ENCODE measurements at regions not wholly inside any gene's neighbourhood (a gene's known extent, or its start where the extent isn't known, plus 50 kb on each side); places are given as distances from the start of the nearest gene placed in this dataset.

DNA sequence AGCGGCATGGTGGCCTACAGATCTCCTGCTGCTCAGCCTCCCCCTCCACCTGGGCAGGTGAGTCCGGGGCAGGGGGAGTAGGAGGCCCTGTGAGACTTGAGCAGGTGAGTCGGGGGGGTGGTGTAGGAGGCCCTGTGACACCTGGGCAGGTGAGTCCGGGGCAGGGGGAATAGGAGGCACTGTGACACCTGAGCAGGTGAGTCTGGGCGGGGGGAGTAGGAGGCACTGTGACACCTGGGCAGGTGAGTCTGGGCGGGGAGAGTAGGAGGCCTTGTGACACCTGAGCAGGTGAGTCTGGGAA is 299.3 kb downstream of the BRD1 start:
- TF ChIP-seq, protein P1, sequence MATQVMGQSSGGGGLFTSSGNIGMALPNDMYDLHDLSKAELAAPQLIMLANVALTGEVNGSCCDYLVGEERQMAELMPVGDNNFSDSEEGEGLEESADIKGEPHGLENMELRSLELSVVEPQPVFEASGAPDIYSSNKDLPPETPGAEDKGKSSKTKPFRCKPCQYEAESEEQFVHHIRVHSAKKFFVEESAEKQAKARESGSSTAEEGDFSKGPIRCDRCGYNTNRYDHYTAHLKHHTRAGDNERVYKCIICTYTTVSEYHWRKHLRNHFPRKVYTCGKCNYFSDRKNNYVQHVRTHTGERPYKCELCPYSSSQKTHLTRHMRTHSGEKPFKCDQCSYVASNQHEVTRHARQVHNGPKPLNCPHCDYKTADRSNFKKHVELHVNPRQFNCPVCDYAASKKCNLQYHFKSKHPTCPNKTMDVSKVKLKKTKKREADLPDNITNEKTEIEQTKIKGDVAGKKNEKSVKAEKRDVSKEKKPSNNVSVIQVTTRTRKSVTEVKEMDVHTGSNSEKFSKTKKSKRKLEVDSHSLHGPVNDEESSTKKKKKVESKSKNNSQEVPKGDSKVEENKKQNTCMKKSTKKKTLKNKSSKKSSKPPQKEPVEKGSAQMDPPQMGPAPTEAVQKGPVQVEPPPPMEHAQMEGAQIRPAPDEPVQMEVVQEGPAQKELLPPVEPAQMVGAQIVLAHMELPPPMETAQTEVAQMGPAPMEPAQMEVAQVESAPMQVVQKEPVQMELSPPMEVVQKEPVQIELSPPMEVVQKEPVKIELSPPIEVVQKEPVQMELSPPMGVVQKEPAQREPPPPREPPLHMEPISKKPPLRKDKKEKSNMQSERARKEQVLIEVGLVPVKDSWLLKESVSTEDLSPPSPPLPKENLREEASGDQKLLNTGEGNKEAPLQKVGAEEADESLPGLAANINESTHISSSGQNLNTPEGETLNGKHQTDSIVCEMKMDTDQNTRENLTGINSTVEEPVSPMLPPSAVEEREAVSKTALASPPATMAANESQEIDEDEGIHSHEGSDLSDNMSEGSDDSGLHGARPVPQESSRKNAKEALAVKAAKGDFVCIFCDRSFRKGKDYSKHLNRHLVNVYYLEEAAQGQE (IDR thresholded peaks at IDR 0.05; ENCODE audit: insufficient replicate concordance, low read depth), result no peak
- TF ChIP-seq POLR2AphosphoS5 (IDR thresholded peaks at IDR 0.05; ENCODE audit: low read depth), result no peak
- no peak for TF ChIP-seq SPI1 (IDR thresholded peaks at IDR 0.05; ENCODE audit: borderline replicate concordance, low read depth)
- TF ChIP-seq, protein P2, sequence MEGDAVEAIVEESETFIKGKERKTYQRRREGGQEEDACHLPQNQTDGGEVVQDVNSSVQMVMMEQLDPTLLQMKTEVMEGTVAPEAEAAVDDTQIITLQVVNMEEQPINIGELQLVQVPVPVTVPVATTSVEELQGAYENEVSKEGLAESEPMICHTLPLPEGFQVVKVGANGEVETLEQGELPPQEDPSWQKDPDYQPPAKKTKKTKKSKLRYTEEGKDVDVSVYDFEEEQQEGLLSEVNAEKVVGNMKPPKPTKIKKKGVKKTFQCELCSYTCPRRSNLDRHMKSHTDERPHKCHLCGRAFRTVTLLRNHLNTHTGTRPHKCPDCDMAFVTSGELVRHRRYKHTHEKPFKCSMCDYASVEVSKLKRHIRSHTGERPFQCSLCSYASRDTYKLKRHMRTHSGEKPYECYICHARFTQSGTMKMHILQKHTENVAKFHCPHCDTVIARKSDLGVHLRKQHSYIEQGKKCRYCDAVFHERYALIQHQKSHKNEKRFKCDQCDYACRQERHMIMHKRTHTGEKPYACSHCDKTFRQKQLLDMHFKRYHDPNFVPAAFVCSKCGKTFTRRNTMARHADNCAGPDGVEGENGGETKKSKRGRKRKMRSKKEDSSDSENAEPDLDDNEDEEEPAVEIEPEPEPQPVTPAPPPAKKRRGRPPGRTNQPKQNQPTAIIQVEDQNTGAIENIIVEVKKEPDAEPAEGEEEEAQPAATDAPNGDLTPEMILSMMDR (IDR thresholded peaks at IDR 0.05; ENCODE audit: insufficient read depth, low read length), result no peak
- TF ChIP-seq GABPA (IDR thresholded peaks at IDR 0.05; ENCODE audit: low read depth), result no peak
- no peak for DNase-seq (ENCODE audit: low read depth in 1 of 2, low spot score in 1 of 2)
- no peak overlapping the region for H3K27ac ChIP-seq (replicated peaks)
- no peaks in the 10 kb centered on the region for H3K27me3 ChIP-seq (ENCODE audit: insufficient read depth, poor library complexity, severe bottlenecking)
- H3K4me3 ChIP-seq (replicated peaks; ENCODE audit: insufficient read depth, low read length), result no peak overlapping the region

DNA sequence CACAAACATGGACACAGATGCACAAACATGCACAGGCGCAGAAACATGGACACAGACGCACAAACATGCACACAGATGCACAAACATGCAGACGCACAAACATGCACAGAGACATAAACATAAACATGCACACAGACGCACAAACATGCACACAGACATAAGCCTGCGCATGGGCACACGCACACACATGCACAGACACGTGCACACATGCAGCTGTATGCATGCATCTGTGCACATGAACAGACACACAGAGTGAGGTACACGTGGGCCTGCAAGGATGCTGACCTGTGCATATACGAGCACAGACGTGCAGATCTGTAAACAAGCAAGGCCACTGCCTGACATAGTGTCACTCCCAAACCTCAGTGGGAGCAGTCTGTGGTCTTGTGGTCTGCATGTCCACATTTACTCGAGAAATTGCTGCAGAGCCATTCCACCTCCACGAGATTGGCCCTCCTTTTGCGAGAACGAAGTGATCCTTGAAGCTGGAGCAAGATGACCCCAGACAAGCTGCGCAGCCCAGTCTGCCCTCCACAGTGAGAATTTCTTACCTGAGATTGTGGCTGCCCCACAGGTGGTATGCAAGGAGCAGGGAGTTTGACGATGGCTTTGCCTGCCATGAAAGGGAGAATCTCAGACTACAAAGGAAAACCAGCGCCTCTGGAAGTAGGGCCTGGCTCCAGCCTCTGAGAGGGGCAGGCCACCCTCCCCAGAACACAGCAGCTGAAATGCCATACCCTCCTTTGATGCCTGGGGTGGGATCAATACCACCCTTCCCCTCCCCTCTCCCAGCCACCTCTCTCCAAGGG is 299.9 kb downstream of the BRD1 start:
- Histone ChIP-seq H3K27ac (replicated peaks) (no peak overlapping the region), H3K4me3 (replicated peaks; ENCODE audit: insufficient read depth, low read length) (no peak overlapping the region), H3K27me3 (ENCODE audit: insufficient read depth, poor library complexity, severe bottlenecking) (no peaks in the 10 kb centered on the region)
- TF ChIP-seq GABPA (IDR thresholded peaks at IDR 0.05; ENCODE audit: low read depth), result no peak
- TF ChIP-seq, protein P1 (IDR thresholded peaks at IDR 0.05; ENCODE audit: insufficient replicate concordance, low read depth), result no peak
- TF ChIP-seq POLR2AphosphoS5 (IDR thresholded peaks at IDR 0.05; ENCODE audit: low read depth), result no peak
- no peak for TF ChIP-seq SPI1 (IDR thresholded peaks at IDR 0.05; ENCODE audit: borderline replicate concordance, low read depth)
- TF ChIP-seq, protein P2 (IDR thresholded peaks at IDR 0.05; ENCODE audit: insufficient read depth, low read length), result no peak
- DNase-seq (ENCODE audit: low read depth in 1 of 2, low spot score in 1 of 2), result peak in 1 of 2 experiments; percentile 52

DNA sequence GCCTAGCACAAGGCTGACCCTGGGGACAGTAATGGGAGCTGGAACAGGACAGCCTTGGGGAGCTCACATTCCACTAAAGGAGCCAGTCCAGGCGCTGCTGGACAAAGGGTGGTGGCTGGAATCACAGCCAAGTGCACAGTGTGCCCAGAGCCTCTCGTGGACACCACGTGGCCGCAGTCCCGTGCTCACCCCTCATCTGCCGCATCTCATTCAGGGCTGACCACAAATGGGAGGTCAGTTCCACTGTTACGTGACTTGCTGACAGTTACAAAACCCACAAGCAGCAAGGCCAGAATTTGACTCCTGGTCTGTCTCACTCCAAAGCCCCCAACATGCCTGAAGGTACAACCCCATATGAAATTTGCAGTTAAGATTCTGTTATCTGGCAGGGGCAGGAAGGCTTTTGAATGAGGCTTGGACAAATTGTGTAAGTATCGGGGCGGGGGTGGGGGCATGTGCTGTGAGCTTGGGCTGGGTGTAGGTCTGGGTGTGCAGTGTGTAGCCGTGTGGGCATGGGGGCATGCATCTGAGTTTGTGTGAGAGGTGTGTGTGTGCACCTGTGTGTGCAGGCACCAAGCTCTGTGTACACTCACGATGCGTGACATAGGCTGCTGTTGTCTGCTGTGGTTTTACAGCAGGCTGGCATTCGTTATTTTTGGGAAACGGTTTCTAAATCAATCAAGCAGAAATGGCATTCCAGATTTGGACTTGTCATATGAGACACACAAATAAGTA is 301.7 kb downstream of the BRD1 start:
- no peaks in the 10 kb centered on the region for H3K27me3 ChIP-seq (ENCODE audit: insufficient read depth, poor library complexity, severe bottlenecking)
- peak in 1 of 2 experiments; percentile 35 for DNase-seq (ENCODE audit: low read depth in 1 of 2, low spot score in 1 of 2)
- H3K4me3 ChIP-seq (replicated peaks; ENCODE audit: insufficient read depth, low read length), result no peak overlapping the region
- no peak overlapping the region for H3K27ac ChIP-seq (replicated peaks)
- TF ChIP-seq, protein P2 (IDR thresholded peaks at IDR 0.05; ENCODE audit: insufficient read depth, low read length), result no peak
- TF ChIP-seq POLR2AphosphoS5 (IDR thresholded peaks at IDR 0.05; ENCODE audit: low read depth), result no peak

Data from HL-60 (cell line).